ENCODE measurements at regions not wholly inside any gene's neighbourhood (a gene's known extent, or its start where the extent isn't known, plus 50 kb on each side); places are given as distances from the start of the nearest gene placed in this dataset.

GRCh38 chr2:150171065-150171548, 316.4 kb downstream of the RND3 start:
- intact Hi-C loops (cut with micrococcal nuclease), result no loop called here
- no peaks in the 10 kb centered on the region for H4K20me1 ChIP-seq (replicated peaks; ENCODE audit: control insufficient read depth, extremely low read depth, insufficient read depth, low read length)
- dilution Hi-C loops (cut with MboI; ENCODE audit: extremely low pct_ligation_motif_present, low sequenced_read_pairs), result no loop called here
- H3K27ac ChIP-seq (ENCODE audit: insufficient read depth, low read depth, low read length), result no peak overlapping the region
- DNase-seq (ENCODE audit: low read depth, low spot score) (no peak), FAIRE-seq (no peak)
- no peaks in the 10 kb centered on the region for H3K9me3 ChIP-seq (replicated peaks; ENCODE audit: control insufficient read depth, insufficient read depth, low read length)
- no peaks in the 10 kb centered on the region for H3K27me3 ChIP-seq (ENCODE audit: control insufficient read depth in 2 of 2, insufficient read depth in 2 of 2, low read length in 2 of 2)
- no TSS peak for BruUV-seq (replicated peaks)
- H3K4me2 ChIP-seq (ENCODE audit: insufficient read depth, low read length), result no peak overlapping the region
- peaks cover 2% of the 10 kb centered on the region for H3K9me1 ChIP-seq (replicated peaks; ENCODE audit: control insufficient read depth, extremely low read depth, insufficient read depth, low read length)
- peaks cover 24% of the 10 kb centered on the region for H3K4me1 ChIP-seq (ENCODE audit: control insufficient read depth, extremely low read depth, insufficient read depth, low read length)
- ChIA-PET CTCF (no interaction called here), POLR2A (no interaction called here)
- no peak overlapping the region for H3K4me3 ChIP-seq (replicated peaks in 1 of 3; ENCODE audit: insufficient read depth in 1 of 3, low read depth in 1 of 3, low read length in 3 of 3)
- no peak overlapping the region for H3K9ac ChIP-seq (replicated peaks; ENCODE audit: extremely low read depth, insufficient read depth, low read length)
- no peaks in the 10 kb centered on the region for H3K79me2 ChIP-seq (ENCODE audit: control insufficient read depth, insufficient read depth, low read length)
- no peak overlapping the region for H2AFZ ChIP-seq (ENCODE audit: low read depth, low read length)
- H3K36me3 ChIP-seq (ENCODE audit: control insufficient read depth in 2 of 2, extremely low read depth in 1 of 2, insufficient read depth in 2 of 2, low read length in 2 of 2), result no peaks in the 10 kb centered on the region
- TF ChIP-seq FOS (IDR thresholded peaks at IDR 0.05; ENCODE audit: borderline replicate concordance, insufficient read depth, low read length) (no peak), EZH2 (IDR thresholded peaks at IDR 0.05; ENCODE audit: borderline replicate concordance, low read depth, low read length, severe bottlenecking) (no peak), POLR2A (IDR thresholded peaks at IDR 0.05; ENCODE audit: low read depth, low read length) (no peak), CTCF (IDR thresholded peaks at IDR 0.05; ENCODE audit: extremely low read depth in 1 of 2, insufficient read depth in 1 of 2, low read depth in 1 of 2, low read length in 2 of 2) (no peak), JUN (IDR thresholded peaks at IDR 0.05; ENCODE audit: borderline replicate concordance, insufficient read depth, insufficient read length, low read depth) (no peak), POLR2AphosphoS5 (IDR thresholded peaks at IDR 0.05; ENCODE audit: insufficient read depth, low read depth, low read length) (no peak), MYC (IDR thresholded peaks at IDR 0.05; ENCODE audit: low read depth, low read length) (no peak), GATA2 (IDR thresholded peaks at IDR 0.05; ENCODE audit: insufficient read depth, insufficient read length, low read depth, low read length) (no peak)
- TF ChIP-seq, protein P1, sequence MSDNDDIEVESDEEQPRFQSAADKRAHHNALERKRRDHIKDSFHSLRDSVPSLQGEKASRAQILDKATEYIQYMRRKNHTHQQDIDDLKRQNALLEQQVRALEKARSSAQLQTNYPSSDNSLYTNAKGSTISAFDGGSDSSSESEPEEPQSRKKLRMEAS (IDR thresholded peaks at IDR 0.05; ENCODE audit: insufficient read depth, insufficient read length), result no peak
